IMR-90 (cell line): ENCODE measurements at regions not wholly inside any gene's neighbourhood (a gene's known extent, or its start where the extent isn't known, plus 50 kb on each side); places are given as distances from the start of the nearest gene placed in this dataset.

Experiments
- ATAC-seq: fragments of 200-7000 bp; cut with Tn5 transposase; 2 replicates; pipeline ENCODE4 v1.9.1; 2020; ENCODE audit warnings: low read depth, mild to moderate bottlenecking, moderate library complexity
- BruUV-seq: library from RNA; stranded (reverse); fragments of 400-500 nt; replicated peaks from 2 replicates; lab custom pipeline; 2021; lab: Mats Ljungman, UMichigan
- CTCF ChIA-PET: fragments of 300-600 bp; formaldehyde crosslinking; extraction: SDS; loops from one replicate; lab custom pipeline; 2021; ENCODE audit warnings: antibody characterized with exemption; lab: Yijun Ruan, JAX
- POLR2A ChIA-PET: fragments of 300-600 bp; sonication (Branson Sonifier 250); formaldehyde crosslinking; loops from one replicate; lab custom pipeline; 2022; ENCODE audit warnings: antibody characterized with exemption; ENCODE audit not compliant: unreplicated experiment; lab: Charles Lee
- DNase-seq: peaks from one replicate; pipeline ENCODE4 v3.0.0; 2013
- H2AFZ ChIP-seq: replicated peaks from 2 replicates; pipeline ENCODE3; 2013; ENCODE audit warnings: low read length, mild to moderate bottlenecking; ENCODE audit not compliant: poor library complexity
- H2AK5ac ChIP-seq: 2 replicates; pipeline ENCODE4 v1.6.1; 2013; ENCODE audit warnings: low read depth, low read length, inconsistent platforms
- H2AK9ac ChIP-seq: replicated peaks from 2 replicates; pipeline ENCODE3; 2013; ENCODE audit warnings: mild to moderate bottlenecking, low read depth, low read length, moderate library complexity; ENCODE audit not compliant: poor library complexity
- H2BK120ac ChIP-seq: 2 replicates; pipeline ENCODE4 v1.6.1; 2013; ENCODE audit warnings: low read depth, low read length, inconsistent platforms
- H2BK15ac ChIP-seq: 3 replicates; pipeline ENCODE4 v1.6.1; 2013; ENCODE audit warnings: low read depth, low read length, inconsistent platforms
- H2BK20ac ChIP-seq: 2 replicates; pipeline ENCODE4 v1.6.1; 2013; ENCODE audit warnings: low read depth, mild to moderate bottlenecking, inconsistent platforms, low read length, moderate library complexity
- H2BK5ac ChIP-seq: 2 replicates; pipeline ENCODE4 v1.6.1; 2013; ENCODE audit warnings: mild to moderate bottlenecking, low read depth, low read length, inconsistent platforms; ENCODE audit not compliant: poor library complexity, severe bottlenecking
- H3K14ac ChIP-seq: replicated peaks from 2 replicates; pipeline ENCODE4 v1.6.1; 2013; ENCODE audit warnings: low read depth, low read length, inconsistent platforms
- H3K18ac ChIP-seq: 2 replicates; pipeline ENCODE4 v1.6.1; 2013; ENCODE audit warnings: low read depth, low read length, control low read depth
- H3K23ac ChIP-seq: 2 replicates; pipeline ENCODE4 v1.6.1; 2013; ENCODE audit warnings: low read depth, low read length, inconsistent platforms
- H3K27ac ChIP-seq: 2 replicates; pipeline ENCODE4 v1.5.1; 2013; ENCODE audit warnings: mild to moderate bottlenecking, control low read depth, low read length; ENCODE audit not compliant: insufficient read depth
- H3K27me3 ChIP-seq: 2 replicates; pipeline ENCODE4 v1.6.1; 2013; ENCODE audit warnings: low read length; ENCODE audit not compliant: control insufficient read depth, insufficient read depth
- H3K36me3 ChIP-seq: 2 replicates; pipeline ENCODE4 v1.6.1; 2013; ENCODE audit warnings: low read length, mixed read lengths; ENCODE audit not compliant: control insufficient read depth, insufficient read depth
- H3K4ac ChIP-seq: 2 replicates; pipeline ENCODE4 v1.6.1; 2013; ENCODE audit warnings: low read depth, low read length, inconsistent platforms
- H3K4me1 ChIP-seq: 2 replicates; pipeline ENCODE4 v1.6.1; 2013; ENCODE audit warnings: low read length, mixed read lengths; ENCODE audit not compliant: control insufficient read depth, insufficient read depth
- H3K4me2 ChIP-seq: 2 replicates; pipeline ENCODE4 v1.6.1; 2013; ENCODE audit warnings: low read depth, mild to moderate bottlenecking, control low read depth, low read length, moderate library complexity
- H3K4me3 ChIP-seq: 2 replicates; pipeline ENCODE4 v1.5.1; 2013; ENCODE audit warnings: low read depth, mild to moderate bottlenecking, control low read depth, low read length, moderate library complexity; ENCODE audit not compliant: insufficient read depth
- H3K56ac ChIP-seq: 2 replicates; pipeline ENCODE4 v1.6.1; 2013; ENCODE audit warnings: low read length, inconsistent platforms; ENCODE audit not compliant: insufficient read depth; ENCODE audit errors: extremely low read depth
- H3K79me1 ChIP-seq, 2 experiments: 2 replicates each; pipeline ENCODE4 v1.6.1; 2013; ENCODE audit warnings: low read length in 2 of 2, inconsistent platforms in 1 of 2, low read depth in 1 of 2
- H3K9ac ChIP-seq: 2 replicates; pipeline ENCODE4 v1.6.1; 2013; ENCODE audit warnings: low read depth, low read length, control low read depth
- H3K9me1 ChIP-seq: 2 replicates; pipeline ENCODE4 v1.6.1; 2013; ENCODE audit warnings: low read length, inconsistent platforms; ENCODE audit not compliant: insufficient read depth
- H3K9me3 ChIP-seq: 2 replicates; pipeline ENCODE4 v1.6.1; 2013; ENCODE audit warnings: low read length; ENCODE audit not compliant: control insufficient read depth, insufficient read depth
- H4K20me1 ChIP-seq: 2 replicates; pipeline ENCODE4 v1.6.1; 2013; ENCODE audit warnings: low read length, inconsistent platforms; ENCODE audit not compliant: insufficient read depth
- H4K5ac ChIP-seq: 2 replicates; pipeline ENCODE4 v1.6.1; 2013; ENCODE audit warnings: mild to moderate bottlenecking, low read depth, low read length, control low read depth
- H4K8ac ChIP-seq, 2 experiments: 2 replicates each; pipeline ENCODE4 v1.6.1; 2013; ENCODE audit warnings: low read depth in 2 of 2, low read length in 2 of 2, control low read depth in 1 of 2, inconsistent platforms in 1 of 2
- H4K91ac ChIP-seq: 2 replicates; pipeline ENCODE4 v1.6.1; 2013; ENCODE audit warnings: low read depth, low read length, inconsistent platforms; ENCODE audit not compliant: insufficient read depth
- BHLHE40 ChIP-seq: fragments of 150-350 bp; IDR thresholded peaks from 2 replicates; pipeline ENCODE4 v1.6.1; 2016; ENCODE audit warnings: mild to moderate bottlenecking, low read depth, low read length
- CEBPB ChIP-seq: IDR thresholded peaks from 2 replicates; pipeline ENCODE4 v1.6.1; 2012; ENCODE audit warnings: low read depth, low read length, improper control_type of control experiment
- CHD1 ChIP-seq: IDR thresholded peaks from 2 replicates; pipeline ENCODE4 v1.6.1; 2012; ENCODE audit warnings: low read depth, low read length, improper control_type of control experiment
- CTCF ChIP-seq: conservative IDR thresholded peaks from 2 replicates; pipeline ENCODE4 v1.5.1; 2012; ENCODE audit warnings: mild to moderate bottlenecking, low read depth, low read length, improper control_type of control experiment
- MAFK ChIP-seq: IDR thresholded peaks from 2 replicates; pipeline ENCODE4 v1.6.1; 2012; ENCODE audit warnings: low read depth, low read length, improper control_type of control experiment
- MAZ ChIP-seq: IDR thresholded peaks from 2 replicates; pipeline ENCODE4 v1.6.1; 2012; ENCODE audit warnings: low read depth, mild to moderate bottlenecking, low read length, improper control_type of control experiment, moderate library complexity, borderline replicate concordance
- POLR2A ChIP-seq: IDR thresholded peaks from 2 replicates; pipeline ENCODE4 v1.6.1; 2012; ENCODE audit warnings: mild to moderate bottlenecking, low read depth, low read length
- RCOR1 ChIP-seq: IDR thresholded peaks from 2 replicates; pipeline ENCODE4 v1.6.1; 2012; ENCODE audit warnings: mild to moderate bottlenecking, low read length, improper control_type of control experiment; ENCODE audit not compliant: insufficient replicate concordance
- RFX5 ChIP-seq: IDR thresholded peaks from 2 replicates; pipeline ENCODE4 v1.8.0; 2012; ENCODE audit warnings: low read depth, mild to moderate bottlenecking, low read length, moderate library complexity
- SMC3 ChIP-seq: fragments of 150-350 bp; IDR thresholded peaks from 2 replicates; pipeline ENCODE4 v1.6.1; 2016; ENCODE audit warnings: low read depth, mild to moderate bottlenecking, antibody characterized with exemption, low read length, moderate library complexity
- USF2 ChIP-seq: fragments of 150-350 bp; IDR thresholded peaks from 2 replicates; pipeline ENCODE4 v1.6.1; 2017; ENCODE audit warnings: mild to moderate bottlenecking, antibody characterized with exemption, low read length, low read depth
- WGBS, 2 experiments: methylation state at CpG; one replicate each; pipeline versions ENCODE4 v1.1.5 to v1.1.7; 2013; ENCODE audit warnings: missing lambda C conversion rate in 2 of 2; ENCODE audit not compliant: insufficient read length in 1 of 2; ENCODE audit errors: extremely low coverage in 2 of 2; 5-methylcytosine and 5-hydroxymethylcytosine counted together
- dilution Hi-C: fragments of 300-500 bp; cut with HindIII; formaldehyde crosslinking; loops from one replicate; pipeline ENCODE4 v1.14.3; 2018; ENCODE audit warnings: low sequenced_read_pairs; ENCODE audit not compliant: unreplicated experiment
- in situ Hi-C: fragments of 300-500 bp; cut with MboI; formaldehyde crosslinking; loops from 3 replicates; pipeline ENCODE4 v1.14.3; 2019; ENCODE audit warnings: low sequenced_read_pairs, inconsistent platforms, mixed read lengths
- intact Hi-C: fragments of 100-400 bp; cut with micrococcal nuclease; formaldehyde crosslinking; loops from 2 replicates; pipeline ENCODE4 v1.10.0; 2022

- 90% methylated on average over 9 of the region's 15 CpGs; no CpG with 5 or more reads in 1 of the 2 experiments for WGBS, 2 experiments
- no peak overlapping the region for H3K23ac ChIP-seq
- H2BK20ac ChIP-seq, result no peak overlapping the region
- no peaks in the 10 kb centered on the region for H3K9me3 ChIP-seq
- no peak for TF ChIP-seq POLR2A
- no peak for TF ChIP-seq MAZ
- TF ChIP-seq CHD1, result no peak
- no peak for TF ChIP-seq RCOR1
- no peak for TF ChIP-seq CTCF
- no peak for TF ChIP-seq USF2
- no peak for TF ChIP-seq SMC3
- TF ChIP-seq BHLHE40, result no peak
- no peak for TF ChIP-seq RFX5
- no peak for TF ChIP-seq CEBPB
- no peak for TF ChIP-seq MAFK
- in situ Hi-C loops (no loop called here), intact Hi-C loops (no loop called here), dilution Hi-C loops (no loop called here)
- no peak for DNase-seq
- H3K4ac ChIP-seq, result no peak overlapping the region
- H3K27me3 ChIP-seq, result no peaks in the 10 kb centered on the region
- ChIA-PET CTCF (no interaction called here), POLR2A (no interaction called here)
- no peaks in the 10 kb centered on the region for H3K4me1 ChIP-seq
- no peak overlapping the region for H2BK5ac ChIP-seq
- no peak overlapping the region for H3K27ac ChIP-seq
- no peak overlapping the region for H3K18ac ChIP-seq
- no peak overlapping the region for H3K4me2 ChIP-seq
- H4K91ac ChIP-seq, result no peak overlapping the region
- no peak overlapping the region for H4K8ac ChIP-seq
- H3K79me1 ChIP-seq, result no peaks in the 10 kb centered on the region
- no peak overlapping the region for H2AK5ac ChIP-seq
- H3K14ac ChIP-seq, result no peak overlapping the region
- H3K9me1 ChIP-seq, result no peaks in the 10 kb centered on the region
- H2BK120ac ChIP-seq, result no peak overlapping the region
- no peak overlapping the region for H3K4me3 ChIP-seq
- no peak overlapping the region for H2AK9ac ChIP-seq
- no peak overlapping the region for H3K9ac ChIP-seq
- H3K36me3 ChIP-seq, result no peaks in the 10 kb centered on the region
- BruUV-seq, result no TSS peak
- ATAC-seq, result no peak
- no peak overlapping the region for H2BK15ac ChIP-seq
- no peak overlapping the region for H4K5ac ChIP-seq
- H3K56ac ChIP-seq, result no peak overlapping the region
- no peaks in the 10 kb centered on the region for H4K20me1 ChIP-seq
- H2AFZ ChIP-seq, result no peak overlapping the region
Measured at GRCh38 chr18:29361843-29362242, 1184.9 kb upstream of the CDH2 start.
